Ectodermal cell (in vitro differentiated cells): ENCODE measurements at regions not wholly inside any gene's neighbourhood (a gene's known extent, or its start where the extent isn't known, plus 50 kb on each side); places are given as distances from the start of the nearest gene placed in this dataset.
A peak's percentile ranks its signal among the peaks of the same experiment; 100 is the strongest.

Experiments used
- H3K27ac ChIP-seq: 2 replicates; pipeline ENCODE4 v1.7.0; 2013; ENCODE audit warnings: mild to moderate bottlenecking, low read depth, low read length; ENCODE audit not compliant: insufficient read depth, poor library complexity, severe bottlenecking
- H3K27me3 ChIP-seq: 2 replicates; pipeline ENCODE4 v1.7.0; 2013; ENCODE audit warnings: mild to moderate bottlenecking, low read length; ENCODE audit not compliant: insufficient read depth, control insufficient read depth, poor library complexity, severe bottlenecking
- H3K36me3 ChIP-seq: one replicate; pipeline ENCODE4 v1.7.0; 2013; ENCODE audit warnings: low read length; ENCODE audit not compliant: control insufficient read depth, insufficient read depth
- H3K4me1 ChIP-seq: one replicate; pipeline ENCODE4 v1.7.0; 2013; ENCODE audit warnings: low read length; ENCODE audit not compliant: control insufficient read depth, insufficient read depth
- H3K4me3 ChIP-seq: 2 replicates; pipeline ENCODE4 v1.7.0; 2013; ENCODE audit warnings: low read depth, low read length, control low read depth; ENCODE audit not compliant: insufficient read depth
- H3K9me3 ChIP-seq: 2 replicates; pipeline ENCODE4 v1.7.0; 2013; ENCODE audit warnings: mild to moderate bottlenecking, low read length, moderate library complexity; ENCODE audit not compliant: control insufficient read depth
- WGBS, 2 experiments: methylation state at CpG; one replicate each; pipeline ENCODE4 v1.1.7; 2013; ENCODE audit warnings: missing lambda C conversion rate in 2 of 2; 5-methylcytosine and 5-hydroxymethylcytosine counted together

GRCh38 chr5:155728146-155728856 lies 598.7 kb upstream of the SGCD start:
- Histone ChIP-seq H3K4me1 (peaks cover 5% of the 10 kb centered on the region), H3K27me3 (peaks cover 86% of the 10 kb centered on the region), H3K9me3 (no peaks in the 10 kb centered on the region), H3K36me3 (no peaks in the 10 kb centered on the region), H3K27ac (no peak overlapping the region), H3K4me3 (peak overlapping the region; percentile 37)
- WGBS, 2 experiments, result 0 to 1% methylated on average over 83 of the region's 83 CpGs

GRCh38 chr5:155728857-155729683 lies 597.9 kb upstream of the SGCD start:
- H3K4me3 ChIP-seq, result peak overlapping the region; percentile 37
- 1 to 2% methylated on average over 54 of the region's 54 CpGs for WGBS, 2 experiments
- H3K9me3 ChIP-seq, result no peaks in the 10 kb centered on the region
- peaks cover 5% of the 10 kb centered on the region for H3K4me1 ChIP-seq
- peaks cover 87% of the 10 kb centered on the region for H3K27me3 ChIP-seq
- H3K27ac ChIP-seq, result no peak overlapping the region
- no peaks in the 10 kb centered on the region for H3K36me3 ChIP-seq

- H3K9me3 ChIP-seq, result no peaks in the 10 kb centered on the region
- H3K4me1 ChIP-seq, result peaks cover 5% of the 10 kb centered on the region
- 5 to 7% methylated on average over 13 of the region's 13 CpGs for WGBS, 2 experiments
- no peak overlapping the region for H3K4me3 ChIP-seq
- H3K27me3 ChIP-seq, result peaks cover 83% of the 10 kb centered on the region
- H3K27ac ChIP-seq, result no peak overlapping the region
- no peaks in the 10 kb centered on the region for H3K36me3 ChIP-seq
Measured at GRCh38 chr5:155729684-155730059, 597.3 kb upstream of the SGCD start.

- H3K27me3 ChIP-seq, result peaks cover 59% of the 10 kb centered on the region
- H3K4me3 ChIP-seq, result no peak overlapping the region
- H3K4me1 ChIP-seq, result peaks cover under 1% of the 10 kb centered on the region
- no peak overlapping the region for H3K27ac ChIP-seq
- H3K36me3 ChIP-seq, result no peaks in the 10 kb centered on the region
- H3K9me3 ChIP-seq, result no peaks in the 10 kb centered on the region
- 74 to 76% methylated on average over 6 of the region's 6 CpGs for WGBS, 2 experiments
Measured at GRCh38 chr5:155732587-155733376, 594.2 kb upstream of the SGCD start.

GRCh38 chr5:155733935-155734334 lies 593.0 kb upstream of the SGCD start:
- Histone ChIP-seq H3K36me3 (no peaks in the 10 kb centered on the region), H3K4me3 (no peak overlapping the region), H3K9me3 (no peaks in the 10 kb centered on the region), H3K27ac (no peak overlapping the region), H3K4me1 (no peaks in the 10 kb centered on the region), H3K27me3 (peaks cover 48% of the 10 kb centered on the region)
- 92 to 100% methylated on average over 1 of the region's 1 CpG for WGBS, 2 experiments

GRCh38 chr5:155735388-155735787 lies 591.6 kb upstream of the SGCD start:
- WGBS, 2 experiments, result 45 to 56% methylated on average over 2 of the region's 2 CpGs
- H3K27ac ChIP-seq, result no peak overlapping the region
- H3K4me1 ChIP-seq, result no peaks in the 10 kb centered on the region
- H3K36me3 ChIP-seq, result no peaks in the 10 kb centered on the region
- no peak overlapping the region for H3K4me3 ChIP-seq
- H3K9me3 ChIP-seq, result no peaks in the 10 kb centered on the region
- peaks cover 33% of the 10 kb centered on the region for H3K27me3 ChIP-seq

- H3K9me3 ChIP-seq, result no peaks in the 10 kb centered on the region
- H3K4me1 ChIP-seq, result no peaks in the 10 kb centered on the region
- no peaks in the 10 kb centered on the region for H3K36me3 ChIP-seq
- peaks cover under 1% of the 10 kb centered on the region for H3K27me3 ChIP-seq
- H3K27ac ChIP-seq, result no peak overlapping the region
- WGBS, 2 experiments, result 81 to 94% methylated on average over 2 of the region's 2 CpGs
- H3K4me3 ChIP-seq, result no peak overlapping the region
Measured at GRCh38 chr5:155738616-155739015, 588.3 kb upstream of the SGCD start.

GRCh38 chr5:155746367-155747038 lies 580.5 kb upstream of the SGCD start:
- no peak overlapping the region for H3K27ac ChIP-seq
- H3K4me3 ChIP-seq, result no peak overlapping the region
- WGBS, 2 experiments, result 66 to 91% methylated on average over 1 of the region's 1 CpG
- H3K4me1 ChIP-seq, result no peaks in the 10 kb centered on the region
- H3K27me3 ChIP-seq, result no peaks in the 10 kb centered on the region
- no peaks in the 10 kb centered on the region for H3K9me3 ChIP-seq
- no peaks in the 10 kb centered on the region for H3K36me3 ChIP-seq

GRCh38 chr5:155750101-155750500 lies 576.9 kb upstream of the SGCD start:
- Histone ChIP-seq H3K4me1 (no peaks in the 10 kb centered on the region), H3K9me3 (no peaks in the 10 kb centered on the region), H3K4me3 (no peak overlapping the region), H3K36me3 (no peaks in the 10 kb centered on the region), H3K27ac (no peak overlapping the region), H3K27me3 (no peaks in the 10 kb centered on the region)
- WGBS, 2 experiments, result no CpG with 5 or more reads among the region's 2 CpGs
